ENCODE measurements at regions not wholly inside any gene's neighbourhood (a gene's known extent, or its start where the extent isn't known, plus 50 kb on each side); places are given as distances from the start of the nearest gene placed in this dataset.

DNA sequence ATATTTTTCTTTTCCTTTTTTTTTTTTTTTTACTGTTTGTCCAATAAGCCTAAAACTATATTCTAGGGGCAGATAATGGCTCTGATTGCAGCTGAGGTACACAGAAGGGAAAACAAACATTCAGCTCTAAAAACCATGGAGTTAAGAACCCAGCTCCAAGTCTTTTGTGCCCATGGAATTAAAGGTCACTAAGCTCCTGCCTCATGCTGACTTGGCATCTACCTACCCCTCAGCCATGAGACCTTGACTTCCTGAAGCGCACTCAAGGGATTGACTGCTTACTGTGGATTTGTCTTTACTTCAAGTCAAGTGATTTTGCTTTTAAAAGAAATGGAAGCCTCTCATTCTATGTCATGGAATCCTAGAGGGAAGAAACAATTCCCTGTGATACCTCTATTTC, 192.3 kb downstream of the AMY1C start:
- TF ChIP-seq POLR2A (IDR thresholded peaks at IDR 0.05) (no peak), POLR2AphosphoS5 (IDR thresholded peaks at IDR 0.05; ENCODE audit: insufficient read depth in 1 of 2, low read depth in 1 of 2) (no peak), CTCF (IDR thresholded peaks at IDR 0.05) (no peak)
